Natural killer cell (primary cell): ENCODE measurements at regions not wholly inside any gene's neighbourhood (a gene's known extent, or its start where the extent isn't known, plus 50 kb on each side); places are given as distances from the start of the nearest gene placed in this dataset.

ENCODE experiments used
- ATAC-seq, 3 donors: fragments of 150-1000 bp in 2 of 3; fragments of 200-7000 bp in 1 of 3; cut with Tn5 transposase; 1 replicate in 1 of 3; 2 replicates in 2 of 3; pipeline ENCODE4 v1.10.0; 2021; ENCODE audit warnings: mild to moderate bottlenecking in 2 of 3, moderate library complexity in 2 of 3
- DNase-seq, 2 donors: peaks; one replicate each; pipeline versions ENCODE4 v3.0.0 to v3.0.0-alpha.2; 2013 to 2021; ENCODE audit warnings: mixed read lengths in 1 of 2
- H3K27ac ChIP-seq: one replicate; pipeline ENCODE4 v1.5.1; 2013; ENCODE audit warnings: mild to moderate bottlenecking, low read length
- H3K27me3 ChIP-seq: one replicate; pipeline ENCODE4 v1.6.1; 2013; ENCODE audit warnings: low read length; ENCODE audit not compliant: control insufficient read depth, insufficient read depth
- H3K36me3 ChIP-seq: one replicate; pipeline ENCODE4 v1.6.1; 2013; ENCODE audit warnings: low read length; ENCODE audit not compliant: control insufficient read depth, insufficient read depth
- H3K4me1 ChIP-seq: one replicate; pipeline ENCODE4 v1.6.1; 2013; ENCODE audit warnings: low read length; ENCODE audit not compliant: control insufficient read depth, insufficient read depth
- H3K4me3 ChIP-seq: one replicate; pipeline ENCODE4 v1.5.1; 2013; ENCODE audit warnings: low read length
- H3K9me3 ChIP-seq: one replicate; pipeline ENCODE4 v1.6.1; 2013; ENCODE audit warnings: low read length; ENCODE audit not compliant: control insufficient read depth, insufficient read depth
- H3K27ac Mint-ChIP-seq, 2 donors: one replicate each; pipeline ENCODE4 v1.8.0; 2022; ENCODE audit warnings: mild to moderate bottlenecking in 2 of 2, mixed read lengths in 2 of 2, moderate library complexity in 1 of 2
- H3K27me3 Mint-ChIP-seq, 2 donors: one replicate each; pipeline ENCODE4 v1.8.0; 2022; ENCODE audit warnings: low read depth in 2 of 2, mixed read lengths in 2 of 2
- H3K36me3 Mint-ChIP-seq: one replicate; pipeline ENCODE4 v1.8.0; 2022; ENCODE audit warnings: mixed read lengths
- H3K4me1 Mint-ChIP-seq, 2 donors: one replicate each; pipeline ENCODE4 v1.8.0; 2022; ENCODE audit warnings: mixed read lengths in 2 of 2
- H3K4me3 Mint-ChIP-seq: one replicate; pipeline ENCODE4 v1.8.0; 2022; ENCODE audit warnings: mild to moderate bottlenecking, moderate library complexity, mixed read lengths
- H3K9me3 Mint-ChIP-seq, 2 donors: one replicate each; pipeline ENCODE4 v1.8.0; 2022; ENCODE audit warnings: mixed read lengths in 2 of 2
- CTCF ChIP-seq: fragments of 200-600 bp; IDR thresholded peaks from one replicate; pipeline ENCODE4 v1.8.0; 2022; ENCODE audit warnings: antibody characterized with exemption
- WGBS: methylation state at CpG from one replicate; pipeline ENCODE4 v1.1.7; 2013; ENCODE audit warnings: missing lambda C conversion rate; ENCODE audit not compliant: insufficient coverage; 5-methylcytosine and 5-hydroxymethylcytosine counted together
- intact Hi-C: fragments of 100-400 bp; cut with micrococcal nuclease; formaldehyde crosslinking; loops from one replicate; pipeline ENCODE4 v1.14.2; 2022

GRCh38 chr5:3740546-3741373 lies 145.1 kb downstream of the IRX1 start:
- H3K4me1 ChIP-seq, result no peaks in the 10 kb centered on the region
- no peak overlapping the region for H3K4me3 ChIP-seq
- DNase-seq, result no peak
- H3K27ac Mint-ChIP-seq, result no peak overlapping the region
- peaks cover 3% of the 10 kb centered on the region for H3K9me3 ChIP-seq
- H3K9me3 Mint-ChIP-seq, result no peaks in the 10 kb centered on the region
- H3K36me3 Mint-ChIP-seq, result no peaks in the 10 kb centered on the region
- no peak for ATAC-seq
- TF ChIP-seq CTCF, result no peak
- H3K27me3 ChIP-seq, result no peaks in the 10 kb centered on the region
- 92% methylated on average over 26 of the region's 27 CpGs for WGBS
- no peaks in the 10 kb centered on the region for H3K4me1 Mint-ChIP-seq
- H3K4me3 Mint-ChIP-seq, result no peak overlapping the region
- no peaks in the 10 kb centered on the region for H3K36me3 ChIP-seq
- peaks cover 0 to 3% of the 10 kb centered on the region in 2 donors for H3K27me3 Mint-ChIP-seq
- intact Hi-C loops, result no loop called here
- no peak overlapping the region for H3K27ac ChIP-seq

GRCh38 chr5:3741374-3741770 lies 145.7 kb downstream of the IRX1 start:
- no peak for TF ChIP-seq CTCF
- intact Hi-C loops, result no loop called here
- H3K4me1 ChIP-seq, result no peaks in the 10 kb centered on the region
- Mint-ChIP-seq H3K27me3 (peaks cover 0 to 3% of the 10 kb centered on the region in 2 donors), H3K9me3 (no peaks in the 10 kb centered on the region), H3K4me3 (no peak overlapping the region), H3K27ac (no peak overlapping the region), H3K4me1 (no peaks in the 10 kb centered on the region), H3K36me3 (no peaks in the 10 kb centered on the region)
- H3K4me3 ChIP-seq, result no peak overlapping the region
- H3K36me3 ChIP-seq, result no peaks in the 10 kb centered on the region
- DNase-seq, result no peak
- H3K27me3 ChIP-seq, result no peaks in the 10 kb centered on the region
- WGBS, result 86% methylated on average over 8 of the region's 8 CpGs
- H3K9me3 ChIP-seq, result peaks cover 3% of the 10 kb centered on the region
- ATAC-seq, result no peak
- no peak overlapping the region for H3K27ac ChIP-seq

- Mint-ChIP-seq H3K27ac (no peak overlapping the region), H3K36me3 (no peaks in the 10 kb centered on the region), H3K4me3 (no peak overlapping the region), H3K9me3 (no peaks in the 10 kb centered on the region), H3K27me3 (peaks cover 0 to 3% of the 10 kb centered on the region in 2 donors), H3K4me1 (no peaks in the 10 kb centered on the region)
- no peak for ATAC-seq
- 87% methylated on average over 3 of the region's 3 CpGs for WGBS
- Histone ChIP-seq H3K4me1 (no peaks in the 10 kb centered on the region), H3K36me3 (no peaks in the 10 kb centered on the region), H3K27me3 (no peaks in the 10 kb centered on the region), H3K9me3 (peaks cover 3% of the 10 kb centered on the region), H3K4me3 (no peak overlapping the region), H3K27ac (no peak overlapping the region)
- intact Hi-C loops, result no loop called here
- no peak for TF ChIP-seq CTCF
- DNase-seq, result no peak
Observed at GRCh38 chr5:3742750-3743149, 147.1 kb downstream of the IRX1 start.

GRCh38 chr5:3751846-3752245 lies 156.2 kb downstream of the IRX1 start:
- 83% methylated on average over 2 of the region's 2 CpGs for WGBS
- Mint-ChIP-seq H3K4me1 (no peaks in the 10 kb centered on the region), H3K9me3 (no peaks in the 10 kb centered on the region), H3K27me3 (peaks cover 0 to 5% of the 10 kb centered on the region in 2 donors), H3K4me3 (no peak overlapping the region), H3K36me3 (no peaks in the 10 kb centered on the region), H3K27ac (no peak overlapping the region)
- no peak for ATAC-seq
- DNase-seq, result no peak
- no peak overlapping the region for H3K27ac ChIP-seq
- H3K4me3 ChIP-seq, result no peak overlapping the region
- no peak for TF ChIP-seq CTCF
- H3K4me1 ChIP-seq, result no peaks in the 10 kb centered on the region
- no peaks in the 10 kb centered on the region for H3K36me3 ChIP-seq
- H3K27me3 ChIP-seq, result no peaks in the 10 kb centered on the region
- H3K9me3 ChIP-seq, result no peaks in the 10 kb centered on the region
- intact Hi-C loops, result no loop called here
